H1 (cell line): ENCODE measurements at regions not wholly inside any gene's neighbourhood (a gene's known extent, or its start where the extent isn't known, plus 50 kb on each side); places are given as distances from the start of the nearest gene placed in this dataset.

Experiments
- CTCF ChIA-PET: fragments of 300-600 bp; sonication (Branson Sonifier 250); formaldehyde crosslinking; loops from one replicate; lab custom pipeline; 2021; ENCODE audit not compliant: partially characterized antibody; lab: Charles Lee
- POLR2A ChIA-PET: fragments of 300-600 bp; sonication (Branson Sonifier 250); formaldehyde crosslinking; loops from one replicate; lab custom pipeline; 2021; ENCODE audit warnings: inconsistent platforms; ENCODE audit not compliant: partially characterized antibody; lab: Charles Lee
- DNase-seq, 2 experiments: peaks; one replicate each; pipeline versions ENCODE4 v3.0.0 to v3.0.0-alpha.2; 2010 to 2022; ENCODE audit warnings: low spot score in 2 of 2, low read depth in 1 of 2, mixed read lengths in 1 of 2
- FAIRE-seq: peaks from 2 replicates; lab custom pipeline; 2011; peaks lifted over from hg19 to GRCh38; lab: Jason Lieb, UNC
- H2AFZ ChIP-seq: 2 replicates; pipeline ENCODE4 v1.8.1; 2012; ENCODE audit warnings: low read length, inconsistent platforms
- H2AK5ac ChIP-seq: 2 replicates; pipeline ENCODE4 v1.6.1; 2013; ENCODE audit warnings: low read depth, low read length
- H2BK120ac ChIP-seq: replicated peaks from 2 replicates; pipeline ENCODE3; 2013; ENCODE audit warnings: low read depth, low read length, inconsistent platforms
- H2BK12ac ChIP-seq: 2 replicates; pipeline ENCODE4 v1.6.1; 2013; ENCODE audit warnings: low read depth, low read length
- H2BK15ac ChIP-seq: 2 replicates; pipeline ENCODE4 v1.6.1; 2013; ENCODE audit warnings: low read length
- H2BK20ac ChIP-seq: 2 replicates; pipeline ENCODE4 v1.6.1; 2013; ENCODE audit warnings: low read length
- H2BK5ac ChIP-seq: 2 replicates; pipeline ENCODE4 v1.6.1; 2013; ENCODE audit warnings: low read depth, low read length
- H3K14ac ChIP-seq: 2 replicates; pipeline ENCODE4 v1.6.1; 2013; ENCODE audit warnings: inconsistent platforms; ENCODE audit not compliant: insufficient read length
- H3K18ac ChIP-seq: 2 replicates; pipeline ENCODE4 v1.6.1; 2013; ENCODE audit warnings: low read length; ENCODE audit errors: extremely low read depth
- H3K23ac ChIP-seq: 2 replicates; pipeline ENCODE4 v1.6.1; 2013; ENCODE audit warnings: inconsistent platforms; ENCODE audit not compliant: insufficient read length
- H3K23me2 ChIP-seq: 2 replicates; pipeline ENCODE4 v1.6.1; 2013; ENCODE audit warnings: low read depth, low read length
- H3K27ac ChIP-seq: 2 replicates; pipeline ENCODE4 v1.6.1; 2011; ENCODE audit warnings: low read depth, low read length, inconsistent platforms
- H3K27me3 ChIP-seq, 4 experiments: replicated peaks in 1 of 4; 1 replicate in 1 of 4; 2 replicates in 3 of 4; pipeline versions ENCODE4 v1.6.1 to v1.8.1; 2011 to 2013; ENCODE audit warnings: low read length in 3 of 4, mild to moderate bottlenecking in 3 of 4, inconsistent platforms in 2 of 4, mixed read lengths in 2 of 4, moderate library complexity in 1 of 4; ENCODE audit not compliant: control insufficient read depth in 3 of 4, insufficient read depth in 3 of 4; ENCODE audit errors: extremely low read depth in 1 of 4
- H3K36me3 ChIP-seq, 4 experiments: 2 replicates each; pipeline versions ENCODE4 v1.6.1 to v1.8.1; 2011 to 2013; ENCODE audit warnings: mild to moderate bottlenecking in 4 of 4, low read length in 3 of 4, moderate library complexity in 2 of 4, control low read depth in 1 of 4, inconsistent platforms in 1 of 4; ENCODE audit not compliant: insufficient read depth in 4 of 4, control insufficient read depth in 2 of 4
- H3K4ac ChIP-seq: replicated peaks from 2 replicates; pipeline ENCODE3; 2013; ENCODE audit warnings: low read length, low read depth, mixed read lengths, inconsistent platforms; ENCODE audit not compliant: insufficient read length
- H3K4me1 ChIP-seq, 4 experiments: replicated peaks in 1 of 4; 1 replicate in 1 of 4; 2 replicates in 3 of 4; pipeline versions ENCODE4 v1.6.1 to v1.8.1; 2011 to 2013; ENCODE audit warnings: low read length in 3 of 4, inconsistent platforms in 2 of 4, mixed read lengths in 1 of 4; ENCODE audit not compliant: insufficient read depth in 4 of 4, control insufficient read depth in 3 of 4
- H3K4me2 ChIP-seq, 2 experiments: 2 replicates each; pipeline versions ENCODE4 v1.6.1 to v1.8.1; 2011 to 2013; ENCODE audit warnings: low read depth in 2 of 2, low read length in 2 of 2, control low read depth in 1 of 2, inconsistent platforms in 1 of 2, mild to moderate bottlenecking in 1 of 2; ENCODE audit not compliant: insufficient read depth in 1 of 2
- H3K4me3 ChIP-seq, 4 experiments: fragments of 200-600, 300-600 bp in 1 of 4; sonication (generic), shearing (Covaris generic), sonication (Bioruptor Twin) in 1 of 4; 2 replicates each; pipeline versions ENCODE4 v1.5.1 to v1.8.1; 2011 to 2016; ENCODE audit warnings: low read length in 4 of 4, low read depth in 3 of 4, control low read depth in 2 of 4, inconsistent platforms in 2 of 4, mild to moderate bottlenecking in 2 of 4, mixed read lengths in 1 of 4, moderate library complexity in 1 of 4; ENCODE audit not compliant: insufficient read depth in 2 of 4; ENCODE audit errors: extremely low read depth in 1 of 4
- H3K56ac ChIP-seq: replicated peaks from 2 replicates; pipeline ENCODE3; 2013; ENCODE audit warnings: low read depth, mild to moderate bottlenecking, mixed read lengths, low read length, inconsistent platforms; ENCODE audit not compliant: insufficient read length
- H3K79me1 ChIP-seq: 2 replicates; pipeline ENCODE4 v1.6.1; 2013; ENCODE audit warnings: low read depth, low read length, control low read depth
- H3K79me2 ChIP-seq, 2 experiments: 2 replicates each; pipeline versions ENCODE4 v1.6.1 to v1.8.1; 2012 to 2013; ENCODE audit warnings: low read length in 2 of 2, mild to moderate bottlenecking in 2 of 2, inconsistent platforms in 1 of 2; ENCODE audit not compliant: insufficient read depth in 2 of 2, control insufficient read depth in 1 of 2
- H3K9ac ChIP-seq, 4 experiments: replicated peaks in 1 of 4; 1 replicate in 1 of 4; 2 replicates in 3 of 4; pipeline versions ENCODE4 v1.6.1 to v1.8.1; 2011 to 2013; ENCODE audit warnings: low read depth in 3 of 4, low read length in 3 of 4, control low read depth in 2 of 4, mild to moderate bottlenecking in 2 of 4, moderate library complexity in 2 of 4, inconsistent platforms in 1 of 4; ENCODE audit errors: extremely low read depth in 1 of 4
- H3K9me3 ChIP-seq, 2 experiments: 2 replicates each; pipeline versions ENCODE4 v1.6.1 to v1.8.1; 2012 to 2013; ENCODE audit warnings: mild to moderate bottlenecking in 2 of 2, moderate library complexity in 2 of 2, control low read depth in 1 of 2, inconsistent platforms in 1 of 2, low read depth in 1 of 2, low read length in 1 of 2, mixed read lengths in 1 of 2; ENCODE audit not compliant: insufficient read depth in 2 of 2
- H4K20me1 ChIP-seq, 2 experiments: replicated peaks in 1 of 2; 2 replicates each; pipeline versions ENCODE3 to v1.8.1; 2011 to 2013; ENCODE audit warnings: inconsistent platforms in 2 of 2, low read length in 2 of 2, mild to moderate bottlenecking in 1 of 2; ENCODE audit not compliant: insufficient read depth in 2 of 2, control insufficient read depth in 1 of 2
- H4K5ac ChIP-seq: 2 replicates; pipeline ENCODE4 v1.6.1; 2013; ENCODE audit warnings: low read length, low read depth, mixed read lengths, inconsistent platforms; ENCODE audit not compliant: insufficient read length
- H4K8ac ChIP-seq: 2 replicates; pipeline ENCODE4 v1.8.0; 2013; ENCODE audit warnings: mild to moderate bottlenecking, moderate library complexity, low read length, inconsistent platforms; ENCODE audit not compliant: insufficient read depth; ENCODE audit errors: extremely low read depth
- H4K91ac ChIP-seq: replicated peaks from 2 replicates; pipeline ENCODE3; 2013; ENCODE audit warnings: low read length, mixed read lengths, inconsistent platforms; ENCODE audit not compliant: insufficient read length
- SRF ChIP-seq: IDR thresholded peaks from 2 replicates; pipeline ENCODE4 v1.6.1; 2011; ENCODE audit warnings: mild to moderate bottlenecking, low read depth, low read length, moderate library complexity
- TCF12 ChIP-seq: IDR thresholded peaks from 2 replicates; pipeline ENCODE4 v1.6.1; 2011; ENCODE audit warnings: low read depth, mild to moderate bottlenecking, low read length
- ZNF274 ChIP-seq: IDR thresholded peaks from 2 replicates; pipeline ENCODE4 v1.7.0; 2012; ENCODE audit warnings: low read length, borderline replicate concordance; ENCODE audit errors: extremely low read depth
- WGBS, 2 experiments: shearing (Covaris generic) in 1 of 2; methylation state at CpG; one replicate each; pipeline versions ENCODE4 v1.1.6 to v1.1.7; 2013 to 2015; ENCODE audit warnings: low lambda C conversion rate in 2 of 2, mixed read lengths in 2 of 2, inconsistent platforms in 1 of 2, low coverage in 1 of 2, missing lambda C conversion rate in 1 of 2; ENCODE audit not compliant: insufficient replicate concordance in 2 of 2, insufficient coverage in 1 of 2, insufficient read length in 1 of 2; ENCODE audit errors: extremely low coverage in 1 of 2, missing lambda C conversion rate in 1 of 2; 5-methylcytosine and 5-hydroxymethylcytosine counted together
- TF ChIP-seq, protein P1 (sequence below): IDR thresholded peaks from 2 replicates; pipeline ENCODE4 v1.6.1; 2012; ENCODE audit warnings: low read length, inconsistent platforms
- TF ChIP-seq, protein P2 (sequence below): IDR thresholded peaks from 2 replicates; pipeline ENCODE4 v1.6.1; 2012; ENCODE audit warnings: inconsistent platforms

- no peak overlapping the region for H3K23ac ChIP-seq
- no peak overlapping the region for H2AFZ ChIP-seq
- H3K23me2 ChIP-seq, result no peaks in the 10 kb centered on the region
- H3K56ac ChIP-seq, result no peak overlapping the region
- H3K27ac ChIP-seq, result no peak overlapping the region
- H3K27me3 ChIP-seq, result no peaks in the 10 kb centered on the region
- no peaks in the 10 kb centered on the region for H3K9me3 ChIP-seq
- no peak overlapping the region for H2AK5ac ChIP-seq
- FAIRE-seq (peak; percentile 36), DNase-seq (no peak)
- ChIA-PET CTCF (interaction anchor here (0.8 kb wide), 1 partner anchor 252 kb away, joined by 3 read pairs; no protein-coding TSS in a partner anchor), POLR2A (no interaction called here)
- no peak overlapping the region for H2BK12ac ChIP-seq
- no peaks in the 10 kb centered on the region for H3K79me1 ChIP-seq
- H3K18ac ChIP-seq, result no peak overlapping the region
- H4K5ac ChIP-seq, result no peak overlapping the region
- no peak overlapping the region for H4K91ac ChIP-seq
- no peak overlapping the region for H3K9ac ChIP-seq
- H3K79me2 ChIP-seq, result no peaks in the 10 kb centered on the region
- peak overlapping the region in 1 of 4 experiments; percentile 18; a peak in 1 of 8 replicates for H3K4me3 ChIP-seq
- no peak overlapping the region for H3K4ac ChIP-seq
- 14% methylated on average over 5 of the region's 5 CpGs; no CpG with 5 or more reads in 1 of the 2 experiments for WGBS, 2 experiments
- no peak overlapping the region for H2BK5ac ChIP-seq
- H3K4me1 ChIP-seq, result peaks cover 0 to 5% (median 2%) of the 10 kb centered on the region in 4 experiments; a peak in 3 of 7 replicates
- no peak overlapping the region for H2BK15ac ChIP-seq
- H4K8ac ChIP-seq, result no peak overlapping the region
- no peak overlapping the region for H3K14ac ChIP-seq
- no peaks in the 10 kb centered on the region for H4K20me1 ChIP-seq
- no peaks in the 10 kb centered on the region for H3K36me3 ChIP-seq
- no peak overlapping the region for H2BK120ac ChIP-seq
- H2BK20ac ChIP-seq, result no peak overlapping the region
- H3K4me2 ChIP-seq, result peak overlapping the region; percentile 26 to 45; a peak in 3 of 4 replicates
- TF ChIP-seq ZNF274 (no peak), TCF12 (peak; percentile 85; the same call in 1 of the 2 replicates), SRF (no peak)
- TF ChIP-seq, protein P1, sequence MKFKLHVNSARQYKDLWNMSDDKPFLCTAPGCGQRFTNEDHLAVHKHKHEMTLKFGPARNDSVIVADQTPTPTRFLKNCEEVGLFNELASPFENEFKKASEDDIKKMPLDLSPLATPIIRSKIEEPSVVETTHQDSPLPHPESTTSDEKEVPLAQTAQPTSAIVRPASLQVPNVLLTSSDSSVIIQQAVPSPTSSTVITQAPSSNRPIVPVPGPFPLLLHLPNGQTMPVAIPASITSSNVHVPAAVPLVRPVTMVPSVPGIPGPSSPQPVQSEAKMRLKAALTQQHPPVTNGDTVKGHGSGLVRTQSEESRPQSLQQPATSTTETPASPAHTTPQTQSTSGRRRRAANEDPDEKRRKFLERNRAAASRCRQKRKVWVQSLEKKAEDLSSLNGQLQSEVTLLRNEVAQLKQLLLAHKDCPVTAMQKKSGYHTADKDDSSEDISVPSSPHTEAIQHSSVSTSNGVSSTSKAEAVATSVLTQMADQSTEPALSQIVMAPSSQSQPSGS, result no peak
- TF ChIP-seq, protein P2, sequence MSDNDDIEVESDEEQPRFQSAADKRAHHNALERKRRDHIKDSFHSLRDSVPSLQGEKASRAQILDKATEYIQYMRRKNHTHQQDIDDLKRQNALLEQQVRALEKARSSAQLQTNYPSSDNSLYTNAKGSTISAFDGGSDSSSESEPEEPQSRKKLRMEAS, result peak; percentile 17; the same call in 1 of the 2 replicates
Measured at GRCh38 chr2:78532762-78533379, 492.6 kb upstream of the REG3G start.
